H1 (cell line): ENCODE measurements at regions not wholly inside any gene's neighbourhood (a gene's known extent, or its start where the extent isn't known, plus 50 kb on each side); places are given as distances from the start of the nearest gene placed in this dataset.

Experiments used
- CTCF ChIA-PET: fragments of 300-600 bp; sonication (Branson Sonifier 250); formaldehyde crosslinking; loops from one replicate; lab custom pipeline; 2021; ENCODE audit not compliant: partially characterized antibody; lab: Charles Lee
- POLR2A ChIA-PET: fragments of 300-600 bp; sonication (Branson Sonifier 250); formaldehyde crosslinking; loops from one replicate; lab custom pipeline; 2021; ENCODE audit warnings: inconsistent platforms; ENCODE audit not compliant: partially characterized antibody; lab: Charles Lee
- DNase-seq, 2 experiments: peaks; one replicate each; pipeline versions ENCODE4 v3.0.0 to v3.0.0-alpha.2; 2010 to 2022; ENCODE audit warnings: low spot score in 2 of 2, low read depth in 1 of 2, mixed read lengths in 1 of 2
- FAIRE-seq: peaks from 2 replicates; lab custom pipeline; 2011; peaks lifted over from hg19 to GRCh38; lab: Jason Lieb, UNC
- H2AFZ ChIP-seq: 2 replicates; pipeline ENCODE4 v1.8.1; 2012; ENCODE audit warnings: low read length, inconsistent platforms
- H2AK5ac ChIP-seq: 2 replicates; pipeline ENCODE4 v1.6.1; 2013; ENCODE audit warnings: low read depth, low read length
- H2BK120ac ChIP-seq: replicated peaks from 2 replicates; pipeline ENCODE3; 2013; ENCODE audit warnings: low read depth, low read length, inconsistent platforms
- H2BK12ac ChIP-seq: 2 replicates; pipeline ENCODE4 v1.6.1; 2013; ENCODE audit warnings: low read depth, low read length
- H2BK15ac ChIP-seq: 2 replicates; pipeline ENCODE4 v1.6.1; 2013; ENCODE audit warnings: low read length
- H2BK20ac ChIP-seq: 2 replicates; pipeline ENCODE4 v1.6.1; 2013; ENCODE audit warnings: low read length
- H2BK5ac ChIP-seq: 2 replicates; pipeline ENCODE4 v1.6.1; 2013; ENCODE audit warnings: low read depth, low read length
- H3K14ac ChIP-seq: 2 replicates; pipeline ENCODE4 v1.6.1; 2013; ENCODE audit warnings: inconsistent platforms; ENCODE audit not compliant: insufficient read length
- H3K18ac ChIP-seq: 2 replicates; pipeline ENCODE4 v1.6.1; 2013; ENCODE audit warnings: low read length; ENCODE audit errors: extremely low read depth
- H3K23ac ChIP-seq: 2 replicates; pipeline ENCODE4 v1.6.1; 2013; ENCODE audit warnings: inconsistent platforms; ENCODE audit not compliant: insufficient read length
- H3K23me2 ChIP-seq: 2 replicates; pipeline ENCODE4 v1.6.1; 2013; ENCODE audit warnings: low read depth, low read length
- H3K27ac ChIP-seq: 2 replicates; pipeline ENCODE4 v1.6.1; 2011; ENCODE audit warnings: low read depth, low read length, inconsistent platforms
- H3K27me3 ChIP-seq, 4 experiments: replicated peaks in 1 of 4; 1 replicate in 1 of 4; 2 replicates in 3 of 4; pipeline versions ENCODE4 v1.6.1 to v1.8.1; 2011 to 2013; ENCODE audit warnings: low read length in 3 of 4, mild to moderate bottlenecking in 3 of 4, inconsistent platforms in 2 of 4, mixed read lengths in 2 of 4, moderate library complexity in 1 of 4; ENCODE audit not compliant: control insufficient read depth in 3 of 4, insufficient read depth in 3 of 4; ENCODE audit errors: extremely low read depth in 1 of 4
- H3K36me3 ChIP-seq, 4 experiments: 2 replicates each; pipeline versions ENCODE4 v1.6.1 to v1.8.1; 2011 to 2013; ENCODE audit warnings: mild to moderate bottlenecking in 4 of 4, low read length in 3 of 4, moderate library complexity in 2 of 4, control low read depth in 1 of 4, inconsistent platforms in 1 of 4; ENCODE audit not compliant: insufficient read depth in 4 of 4, control insufficient read depth in 2 of 4
- H3K4ac ChIP-seq: replicated peaks from 2 replicates; pipeline ENCODE3; 2013; ENCODE audit warnings: low read length, low read depth, mixed read lengths, inconsistent platforms; ENCODE audit not compliant: insufficient read length
- H3K4me1 ChIP-seq, 4 experiments: replicated peaks in 1 of 4; 1 replicate in 1 of 4; 2 replicates in 3 of 4; pipeline versions ENCODE4 v1.6.1 to v1.8.1; 2011 to 2013; ENCODE audit warnings: low read length in 3 of 4, inconsistent platforms in 2 of 4, mixed read lengths in 1 of 4; ENCODE audit not compliant: insufficient read depth in 4 of 4, control insufficient read depth in 3 of 4
- H3K4me2 ChIP-seq, 2 experiments: 2 replicates each; pipeline versions ENCODE4 v1.6.1 to v1.8.1; 2011 to 2013; ENCODE audit warnings: low read depth in 2 of 2, low read length in 2 of 2, control low read depth in 1 of 2, inconsistent platforms in 1 of 2, mild to moderate bottlenecking in 1 of 2; ENCODE audit not compliant: insufficient read depth in 1 of 2
- H3K4me3 ChIP-seq, 4 experiments: fragments of 200-600, 300-600 bp in 1 of 4; sonication (generic), shearing (Covaris generic), sonication (Bioruptor Twin) in 1 of 4; 2 replicates each; pipeline versions ENCODE4 v1.5.1 to v1.8.1; 2011 to 2016; ENCODE audit warnings: low read length in 4 of 4, low read depth in 3 of 4, control low read depth in 2 of 4, inconsistent platforms in 2 of 4, mild to moderate bottlenecking in 2 of 4, mixed read lengths in 1 of 4, moderate library complexity in 1 of 4; ENCODE audit not compliant: insufficient read depth in 2 of 4; ENCODE audit errors: extremely low read depth in 1 of 4
- H3K56ac ChIP-seq: replicated peaks from 2 replicates; pipeline ENCODE3; 2013; ENCODE audit warnings: low read depth, mild to moderate bottlenecking, mixed read lengths, low read length, inconsistent platforms; ENCODE audit not compliant: insufficient read length
- H3K79me1 ChIP-seq: 2 replicates; pipeline ENCODE4 v1.6.1; 2013; ENCODE audit warnings: low read depth, low read length, control low read depth
- H3K79me2 ChIP-seq, 2 experiments: 2 replicates each; pipeline versions ENCODE4 v1.6.1 to v1.8.1; 2012 to 2013; ENCODE audit warnings: low read length in 2 of 2, mild to moderate bottlenecking in 2 of 2, inconsistent platforms in 1 of 2; ENCODE audit not compliant: insufficient read depth in 2 of 2, control insufficient read depth in 1 of 2
- H3K9ac ChIP-seq, 4 experiments: replicated peaks in 1 of 4; 1 replicate in 1 of 4; 2 replicates in 3 of 4; pipeline versions ENCODE4 v1.6.1 to v1.8.1; 2011 to 2013; ENCODE audit warnings: low read depth in 3 of 4, low read length in 3 of 4, control low read depth in 2 of 4, mild to moderate bottlenecking in 2 of 4, moderate library complexity in 2 of 4, inconsistent platforms in 1 of 4; ENCODE audit errors: extremely low read depth in 1 of 4
- H3K9me3 ChIP-seq, 2 experiments: 2 replicates each; pipeline versions ENCODE4 v1.6.1 to v1.8.1; 2012 to 2013; ENCODE audit warnings: mild to moderate bottlenecking in 2 of 2, moderate library complexity in 2 of 2, control low read depth in 1 of 2, inconsistent platforms in 1 of 2, low read depth in 1 of 2, low read length in 1 of 2, mixed read lengths in 1 of 2; ENCODE audit not compliant: insufficient read depth in 2 of 2
- H4K20me1 ChIP-seq, 2 experiments: replicated peaks in 1 of 2; 2 replicates each; pipeline versions ENCODE3 to v1.8.1; 2011 to 2013; ENCODE audit warnings: inconsistent platforms in 2 of 2, low read length in 2 of 2, mild to moderate bottlenecking in 1 of 2; ENCODE audit not compliant: insufficient read depth in 2 of 2, control insufficient read depth in 1 of 2
- H4K5ac ChIP-seq: 2 replicates; pipeline ENCODE4 v1.6.1; 2013; ENCODE audit warnings: low read length, low read depth, mixed read lengths, inconsistent platforms; ENCODE audit not compliant: insufficient read length
- H4K8ac ChIP-seq: 2 replicates; pipeline ENCODE4 v1.8.0; 2013; ENCODE audit warnings: mild to moderate bottlenecking, moderate library complexity, low read length, inconsistent platforms; ENCODE audit not compliant: insufficient read depth; ENCODE audit errors: extremely low read depth
- H4K91ac ChIP-seq: replicated peaks from 2 replicates; pipeline ENCODE3; 2013; ENCODE audit warnings: low read length, mixed read lengths, inconsistent platforms; ENCODE audit not compliant: insufficient read length
- EGR1 ChIP-seq: IDR thresholded peaks from 2 replicates; pipeline ENCODE4 v1.6.1; 2011; ENCODE audit warnings: low read depth, low read length, borderline replicate concordance
- EP300 ChIP-seq, 2 experiments: IDR thresholded peaks; 1 replicate in 1 of 2; 2 replicates in 1 of 2; pipeline ENCODE4 v1.6.1; 2011 to 2012; ENCODE audit warnings: low read depth in 2 of 2, low read length in 2 of 2, mild to moderate bottlenecking in 2 of 2, borderline replicate concordance in 1 of 2, inconsistent platforms in 1 of 2, moderate library complexity in 1 of 2
- FOSL1 ChIP-seq: IDR thresholded peaks from 2 replicates; pipeline ENCODE4 v1.6.1; 2011; ENCODE audit warnings: mild to moderate bottlenecking, low read depth, low read length, moderate library complexity; ENCODE audit not compliant: insufficient read depth
- MAFK ChIP-seq: IDR thresholded peaks from 2 replicates; pipeline ENCODE4 v1.6.1; 2012; ENCODE audit warnings: low read depth, mild to moderate bottlenecking, improper control_type of control experiment, low read length
- POLR2AphosphoS5 ChIP-seq: IDR thresholded peaks from 2 replicates; pipeline ENCODE4 v1.6.1; 2011; ENCODE audit warnings: low read depth, low read length
- RFX5 ChIP-seq: IDR thresholded peaks from 2 replicates; pipeline ENCODE4 v1.6.1; 2011; ENCODE audit warnings: low read depth, low read length, improper control_type of control experiment, borderline replicate concordance
- RXRA ChIP-seq: IDR thresholded peaks from 2 replicates; pipeline ENCODE4 v1.6.1; 2011; ENCODE audit warnings: low read depth, mild to moderate bottlenecking, low read length, moderate library complexity; ENCODE audit not compliant: insufficient read depth
- SP2 ChIP-seq: IDR thresholded peaks from 2 replicates; pipeline ENCODE4 v1.6.1; 2012; ENCODE audit warnings: mild to moderate bottlenecking, low read length, inconsistent platforms
- TAF7 ChIP-seq: optimal IDR thresholded peaks from 2 replicates; pipeline ENCODE3; 2011; ENCODE audit warnings: low read depth, mild to moderate bottlenecking, inconsistent platforms, low read length, moderate library complexity, borderline replicate concordance
- TCF12 ChIP-seq: IDR thresholded peaks from 2 replicates; pipeline ENCODE4 v1.6.1; 2011; ENCODE audit warnings: low read depth, mild to moderate bottlenecking, low read length
- YY1 ChIP-seq: IDR thresholded peaks from 2 replicates; pipeline ENCODE4 v1.6.1; 2011; ENCODE audit warnings: low read depth, mild to moderate bottlenecking, low read length
- WGBS, 2 experiments: shearing (Covaris generic) in 1 of 2; methylation state at CpG; one replicate each; pipeline versions ENCODE4 v1.1.6 to v1.1.7; 2013 to 2015; ENCODE audit warnings: low lambda C conversion rate in 2 of 2, mixed read lengths in 2 of 2, inconsistent platforms in 1 of 2, low coverage in 1 of 2, missing lambda C conversion rate in 1 of 2; ENCODE audit not compliant: insufficient replicate concordance in 2 of 2, insufficient coverage in 1 of 2, insufficient read length in 1 of 2; ENCODE audit errors: extremely low coverage in 1 of 2, missing lambda C conversion rate in 1 of 2; 5-methylcytosine and 5-hydroxymethylcytosine counted together
- TF ChIP-seq, protein P1 (sequence below): IDR thresholded peaks from 2 replicates; pipeline ENCODE4 v1.6.1; 2012; ENCODE audit warnings: inconsistent platforms

DNA sequence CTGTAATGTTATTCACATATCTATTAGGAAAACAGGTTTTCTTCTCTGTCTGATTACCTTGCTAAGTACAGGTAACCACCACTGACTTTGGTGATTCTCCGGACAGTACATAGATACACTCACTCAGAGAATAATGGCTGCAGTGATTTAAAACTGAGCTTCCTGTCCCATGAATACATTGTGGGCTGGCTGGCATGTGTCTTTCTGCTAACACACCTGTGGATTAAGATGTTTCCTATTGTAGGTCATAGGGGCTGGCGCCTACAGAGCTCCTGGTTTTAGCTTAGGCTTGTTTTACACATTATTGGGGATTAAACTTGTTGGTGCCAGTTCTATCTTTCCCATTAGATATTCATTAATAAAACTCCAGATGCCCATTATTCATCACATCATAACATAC, 102.7 kb upstream of the MEIS2 start:
- Histone ChIP-seq H3K4me1 (no peaks in the 10 kb centered on the region), H3K79me1 (no peaks in the 10 kb centered on the region), H3K56ac (no peak overlapping the region), H3K9ac (no peak overlapping the region), H3K23ac (no peak overlapping the region), H2BK15ac (no peak overlapping the region), H2BK12ac (no peak overlapping the region), H3K23me2 (no peaks in the 10 kb centered on the region), H3K27me3 (peaks cover 0 to 1% (median 0%) of the 10 kb centered on the region in 4 experiments; a peak in 1 of 7 replicates), H2BK5ac (no peak overlapping the region), H4K5ac (no peak overlapping the region), H2BK120ac (no peak overlapping the region), H3K18ac (no peak overlapping the region), H3K4me3 (no peak overlapping the region), H3K36me3 (no peaks in the 10 kb centered on the region), H2AK5ac (no peak overlapping the region), H3K9me3 (no peaks in the 10 kb centered on the region), H3K4ac (no peak overlapping the region), H3K27ac (no peak overlapping the region), H2BK20ac (no peak overlapping the region), H4K20me1 (no peaks in the 10 kb centered on the region), H3K4me2 (no peak overlapping the region), H4K8ac (no peak overlapping the region), H2AFZ (no peak overlapping the region), H4K91ac (no peak overlapping the region), H3K79me2 (no peaks in the 10 kb centered on the region), H3K14ac (no peak overlapping the region)
- 83% methylated on average over 2 of the region's 2 CpGs; no CpG with 5 or more reads in 1 of the 2 experiments for WGBS, 2 experiments
- DNase-seq (no peak), FAIRE-seq (no peak)
- ChIA-PET CTCF (interaction anchor here (1.2 to 1.4 kb wide), 2 partner anchors 16 to 42 kb away, joined by 4 to 5 read pairs; no protein-coding TSS in a partner anchor), POLR2A (no interaction called here)
- TF ChIP-seq EGR1 = no peak
- no peak for TF ChIP-seq RXRA
- no peak for TF ChIP-seq MAFK
- no peak for TF ChIP-seq FOSL1
- no peak for TF ChIP-seq POLR2AphosphoS5
- no peak for TF ChIP-seq EP300 (IDR thresholded peaks at IDR 0.05; ENCODE audit: borderline replicate concordance in 1 of 2, low read depth in 2 of 2, low read length in 2 of 2)
- TF ChIP-seq, protein P1, sequence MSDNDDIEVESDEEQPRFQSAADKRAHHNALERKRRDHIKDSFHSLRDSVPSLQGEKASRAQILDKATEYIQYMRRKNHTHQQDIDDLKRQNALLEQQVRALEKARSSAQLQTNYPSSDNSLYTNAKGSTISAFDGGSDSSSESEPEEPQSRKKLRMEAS = no peak
- no peak for TF ChIP-seq YY1
- TF ChIP-seq TAF7 = no peak
- TF ChIP-seq RFX5 = no peak
- TF ChIP-seq TCF12 = no peak
- TF ChIP-seq SP2 = no peak
